AG04450 (cell line): ENCODE measurements at regions not wholly inside any gene's neighbourhood (a gene's known extent, or its start where the extent isn't known, plus 50 kb on each side); places are given as distances from the start of the nearest gene placed in this dataset.

ENCODE experiments used
- CTCF ChIA-PET: fragments of 300-600, 350-600 bp; formaldehyde crosslinking; extraction: SDS; loops from one replicate; lab custom pipeline; 2022; ENCODE audit warnings: antibody characterized with exemption, inconsistent platforms; lab: Charles Lee
- POLR2A ChIA-PET: fragments of 350-600 bp; formaldehyde crosslinking; extraction: SDS; loops from one replicate; lab custom pipeline; 2021; ENCODE audit warnings: antibody characterized with exemption, inconsistent platforms; lab: Yijun Ruan, JAX
- DNase-seq: peaks from one replicate; pipeline ENCODE4 v3.0.0-alpha.2; 2011; ENCODE audit warnings: low read depth, low spot score
- H3K27ac ChIP-seq: one replicate; pipeline ENCODE4 v1.5.1; 2012; ENCODE audit warnings: low read depth, low read length, control low read depth
- H3K27me3 ChIP-seq: one replicate; pipeline ENCODE4 v1.6.0; 2012; ENCODE audit warnings: low read length; ENCODE audit not compliant: control insufficient read depth, insufficient read depth
- H3K4me3 ChIP-seq: 2 replicates; pipeline ENCODE4 v1.5.1; 2011; ENCODE audit warnings: mild to moderate bottlenecking, low read depth, low read length, control low read depth
- H3K9me3 ChIP-seq: 2 replicates; pipeline ENCODE4 v1.5.1; 2012; ENCODE audit warnings: low read length; ENCODE audit not compliant: control insufficient read depth, insufficient read depth
- TF ChIP-seq, protein P1 (sequence below): IDR thresholded peaks from 2 replicates; pipeline ENCODE4 v1.5.1; 2011; ENCODE audit warnings: low read depth, low read length, control low read depth, inconsistent platforms

DNA sequence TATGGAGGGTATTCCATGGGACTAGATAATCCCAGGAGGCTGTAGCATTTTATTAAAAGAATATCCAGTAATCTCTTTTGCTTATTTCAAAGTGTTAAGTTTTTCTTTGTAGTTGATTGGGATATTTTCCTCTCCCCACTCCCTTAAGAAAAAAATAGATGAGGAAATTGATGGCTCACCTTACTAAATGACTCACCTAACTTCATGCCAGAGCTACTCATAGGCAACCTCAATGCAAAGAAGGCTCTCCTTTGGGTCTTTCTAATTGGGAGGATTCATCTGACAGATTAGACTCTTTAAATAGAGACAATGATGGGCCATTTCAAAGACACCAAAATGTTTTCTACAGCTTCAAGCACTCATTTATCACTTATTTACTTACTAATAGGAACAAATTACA lies 528.5 kb upstream of the BTBD3 start:
- Histone ChIP-seq H3K27me3 (no peaks in the 10 kb centered on the region), H3K27ac (no peak overlapping the region), H3K9me3 (no peaks in the 10 kb centered on the region), H3K4me3 (no peak overlapping the region)
- ChIA-PET CTCF (interaction anchor here (0.7 kb wide), 1 partner anchor 74 kb away, joined by 3 read pairs; no protein-coding TSS in a partner anchor), POLR2A (no interaction called here)
- TF ChIP-seq, protein P1, sequence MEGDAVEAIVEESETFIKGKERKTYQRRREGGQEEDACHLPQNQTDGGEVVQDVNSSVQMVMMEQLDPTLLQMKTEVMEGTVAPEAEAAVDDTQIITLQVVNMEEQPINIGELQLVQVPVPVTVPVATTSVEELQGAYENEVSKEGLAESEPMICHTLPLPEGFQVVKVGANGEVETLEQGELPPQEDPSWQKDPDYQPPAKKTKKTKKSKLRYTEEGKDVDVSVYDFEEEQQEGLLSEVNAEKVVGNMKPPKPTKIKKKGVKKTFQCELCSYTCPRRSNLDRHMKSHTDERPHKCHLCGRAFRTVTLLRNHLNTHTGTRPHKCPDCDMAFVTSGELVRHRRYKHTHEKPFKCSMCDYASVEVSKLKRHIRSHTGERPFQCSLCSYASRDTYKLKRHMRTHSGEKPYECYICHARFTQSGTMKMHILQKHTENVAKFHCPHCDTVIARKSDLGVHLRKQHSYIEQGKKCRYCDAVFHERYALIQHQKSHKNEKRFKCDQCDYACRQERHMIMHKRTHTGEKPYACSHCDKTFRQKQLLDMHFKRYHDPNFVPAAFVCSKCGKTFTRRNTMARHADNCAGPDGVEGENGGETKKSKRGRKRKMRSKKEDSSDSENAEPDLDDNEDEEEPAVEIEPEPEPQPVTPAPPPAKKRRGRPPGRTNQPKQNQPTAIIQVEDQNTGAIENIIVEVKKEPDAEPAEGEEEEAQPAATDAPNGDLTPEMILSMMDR = no peak
- no peak for DNase-seq

DNA sequence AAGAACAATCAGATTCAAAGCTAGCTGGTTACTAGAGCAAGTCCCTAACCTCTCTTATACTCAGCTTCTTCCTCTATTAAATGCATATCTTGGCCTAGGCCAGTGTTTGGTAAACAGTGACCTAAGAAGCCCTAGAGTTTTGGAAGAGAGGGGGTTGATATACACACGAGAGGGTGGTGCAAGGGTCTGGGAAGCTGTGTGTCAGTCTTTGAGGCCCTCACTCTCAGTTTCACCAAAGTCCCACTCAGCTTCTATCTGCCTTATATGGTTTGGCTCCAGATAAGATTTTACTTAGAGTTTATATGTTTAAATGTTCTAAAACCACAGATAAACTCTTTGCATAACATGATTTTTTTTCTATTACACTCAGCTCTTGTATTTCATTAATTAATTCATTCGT lies 526.1 kb upstream of the BTBD3 start:
- ChIA-PET POLR2A (interaction anchor here (1.0 kb wide), 1 partner anchor 385 kb away, joined by 3 read pairs; no protein-coding TSS in a partner anchor), CTCF (interaction anchor here (0.5 to 1.0 kb wide), 2 partner anchors 152 to 153 kb away, joined by 3 to 5 read pairs; no protein-coding TSS in a partner anchor)

DNA sequence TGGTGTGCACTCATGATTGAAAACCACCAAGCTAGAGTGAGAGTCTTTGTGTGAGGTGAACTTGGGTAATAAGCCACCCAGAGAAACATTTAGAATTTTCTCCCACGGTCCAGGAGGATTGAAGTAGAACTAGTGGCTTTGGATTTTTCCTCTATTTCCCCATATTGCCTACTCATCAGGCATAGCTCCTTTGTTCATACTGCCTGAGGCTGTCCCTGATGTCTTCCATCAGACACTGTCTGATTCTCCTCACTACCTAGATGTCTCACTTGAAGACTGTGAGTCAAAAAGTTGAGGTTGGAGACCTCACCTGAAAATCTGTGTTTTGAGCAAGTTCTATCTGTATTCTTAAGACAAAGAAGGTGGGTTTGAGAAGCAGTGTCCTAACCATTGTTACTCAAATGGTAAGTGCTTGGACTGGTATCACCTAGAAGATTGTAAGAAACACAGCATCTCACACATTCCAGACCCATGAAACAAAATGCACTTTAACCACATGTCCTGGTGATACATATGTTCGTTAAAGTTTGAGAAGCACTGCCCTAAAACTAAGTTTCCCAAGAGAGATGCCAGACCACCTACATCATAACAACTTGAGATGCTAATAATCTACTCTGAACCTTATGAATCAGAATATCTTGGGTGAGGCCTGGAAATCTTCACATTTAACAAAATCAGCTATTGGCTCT lies 523.4 kb upstream of the BTBD3 start:
- TF ChIP-seq, protein P1 = no peak
- Histone ChIP-seq H3K9me3 (no peaks in the 10 kb centered on the region), H3K27ac (peak overlapping the region; percentile 78), H3K4me3 (no peak overlapping the region), H3K27me3 (no peaks in the 10 kb centered on the region)
- peak; percentile 75 for DNase-seq
- ChIA-PET CTCF (no interaction called here), POLR2A (no interaction called here)

More for the DNA sequence above, 526.1 kb upstream of the BTBD3 start:
- no peaks in the 10 kb centered on the region for H3K27me3 ChIP-seq
- H3K4me3 ChIP-seq = no peak overlapping the region
- no peak for DNase-seq
- TF ChIP-seq, protein P1 = no peak
- H3K9me3 ChIP-seq = no peaks in the 10 kb centered on the region
- no peak overlapping the region for H3K27ac ChIP-seq

DNA sequence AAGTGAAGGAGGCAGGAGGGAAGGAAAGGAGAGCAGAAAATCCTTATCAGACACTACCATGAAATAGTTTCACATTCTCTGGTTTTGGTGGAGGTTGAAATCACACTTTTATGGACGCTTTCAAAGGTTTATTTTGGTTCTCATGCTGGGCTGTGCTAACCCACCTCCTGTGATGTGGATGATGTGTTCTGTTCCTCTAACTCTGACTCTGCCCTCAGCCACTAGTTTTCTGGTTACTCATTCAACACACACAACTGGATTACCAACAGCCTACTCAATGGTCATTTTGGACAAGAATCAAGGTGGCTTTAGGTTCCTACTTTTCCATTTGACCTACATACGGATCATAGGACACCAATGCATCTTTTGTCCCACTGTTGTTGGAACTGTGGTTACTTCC lies 522.1 kb upstream of the BTBD3 start:
- TF ChIP-seq, protein P1 = no peak
- no peak for DNase-seq
- ChIA-PET POLR2A (no interaction called here), CTCF (no interaction called here)
- H3K9me3 ChIP-seq = no peaks in the 10 kb centered on the region
- no peak overlapping the region for H3K27ac ChIP-seq
- no peaks in the 10 kb centered on the region for H3K27me3 ChIP-seq
- H3K4me3 ChIP-seq = no peak overlapping the region

DNA sequence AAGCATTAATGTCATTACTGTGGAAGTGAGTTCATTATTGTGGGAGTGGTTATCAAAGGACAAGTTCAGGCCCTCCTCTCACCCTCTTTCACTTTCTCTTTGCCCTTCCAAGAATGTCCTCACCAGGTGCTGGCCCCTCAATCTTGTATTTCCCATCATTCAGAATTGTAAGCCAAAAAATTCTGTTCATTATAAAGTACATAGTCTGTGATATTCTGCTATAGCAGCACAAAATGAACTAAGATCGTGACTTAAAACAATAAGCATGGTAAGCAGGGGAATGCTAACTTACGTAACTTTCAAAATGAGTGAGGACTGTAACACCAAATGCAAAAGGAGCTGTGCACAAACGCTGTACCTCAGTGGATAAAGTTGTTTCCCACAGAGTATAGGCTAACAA lies 515.7 kb upstream of the BTBD3 start:
- no peak overlapping the region for H3K27ac ChIP-seq
- no peak overlapping the region for H3K4me3 ChIP-seq
- TF ChIP-seq, protein P1 = no peak
- no peaks in the 10 kb centered on the region for H3K27me3 ChIP-seq
- CTCF ChIA-PET = interaction anchor here (0.5 kb wide), 1 partner anchor 1792 kb away, joined by 4 read pairs; no protein-coding TSS in a partner anchor
- no peak for DNase-seq
- no peaks in the 10 kb centered on the region for H3K9me3 ChIP-seq
- POLR2A ChIA-PET = no interaction called here
